ENCODE measurements at regions not wholly inside any gene's neighbourhood (a gene's known extent, or its start where the extent isn't known, plus 50 kb on each side); places are given as distances from the start of the nearest gene placed in this dataset.

DNA sequence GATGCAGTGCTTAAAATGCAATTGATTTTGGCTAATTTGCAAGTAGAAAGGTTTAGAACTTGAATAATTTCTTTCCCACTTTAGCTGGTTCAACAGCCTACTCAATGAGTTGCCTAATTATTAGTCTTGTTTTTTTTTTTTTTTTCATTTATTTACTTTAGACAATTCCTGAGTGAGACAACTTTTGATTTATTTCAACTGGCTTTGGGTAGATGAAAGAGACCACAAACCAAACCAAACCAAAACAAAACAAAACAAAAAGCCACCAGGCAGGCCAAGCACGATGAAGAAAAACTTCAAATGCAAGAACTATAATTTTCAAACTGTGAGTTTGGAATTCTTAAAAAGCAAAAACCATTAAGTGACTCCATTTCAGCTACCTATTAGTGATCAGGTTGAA, 469.9 kb downstream of the GBE1 start:
- DNase-seq (ENCODE audit: low read depth in 4 of 4, low spot score in 3 of 4), result no peak

DNA sequence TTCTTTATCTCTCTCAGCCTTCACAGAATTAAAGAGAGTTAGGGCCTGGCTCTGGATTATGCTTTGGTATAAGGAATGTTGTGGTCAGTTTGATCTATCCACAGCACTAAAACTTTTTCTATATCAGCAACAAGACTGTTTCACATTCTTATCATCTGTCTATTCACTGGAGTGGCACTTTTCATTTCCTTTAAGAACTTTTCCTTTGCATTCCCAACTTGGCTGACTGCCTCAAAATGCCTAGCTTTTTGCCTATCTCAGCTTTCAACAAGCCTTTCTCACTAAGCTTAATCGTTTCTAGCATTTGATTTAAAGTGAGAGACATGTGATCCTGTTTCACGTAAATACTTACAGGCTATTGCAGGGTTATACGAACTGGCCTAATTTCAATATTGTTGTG, 471.8 kb downstream of the GBE1 start:
- DNase-seq (ENCODE audit: low read depth in 4 of 4, low spot score in 3 of 4), result no peak

DNA sequence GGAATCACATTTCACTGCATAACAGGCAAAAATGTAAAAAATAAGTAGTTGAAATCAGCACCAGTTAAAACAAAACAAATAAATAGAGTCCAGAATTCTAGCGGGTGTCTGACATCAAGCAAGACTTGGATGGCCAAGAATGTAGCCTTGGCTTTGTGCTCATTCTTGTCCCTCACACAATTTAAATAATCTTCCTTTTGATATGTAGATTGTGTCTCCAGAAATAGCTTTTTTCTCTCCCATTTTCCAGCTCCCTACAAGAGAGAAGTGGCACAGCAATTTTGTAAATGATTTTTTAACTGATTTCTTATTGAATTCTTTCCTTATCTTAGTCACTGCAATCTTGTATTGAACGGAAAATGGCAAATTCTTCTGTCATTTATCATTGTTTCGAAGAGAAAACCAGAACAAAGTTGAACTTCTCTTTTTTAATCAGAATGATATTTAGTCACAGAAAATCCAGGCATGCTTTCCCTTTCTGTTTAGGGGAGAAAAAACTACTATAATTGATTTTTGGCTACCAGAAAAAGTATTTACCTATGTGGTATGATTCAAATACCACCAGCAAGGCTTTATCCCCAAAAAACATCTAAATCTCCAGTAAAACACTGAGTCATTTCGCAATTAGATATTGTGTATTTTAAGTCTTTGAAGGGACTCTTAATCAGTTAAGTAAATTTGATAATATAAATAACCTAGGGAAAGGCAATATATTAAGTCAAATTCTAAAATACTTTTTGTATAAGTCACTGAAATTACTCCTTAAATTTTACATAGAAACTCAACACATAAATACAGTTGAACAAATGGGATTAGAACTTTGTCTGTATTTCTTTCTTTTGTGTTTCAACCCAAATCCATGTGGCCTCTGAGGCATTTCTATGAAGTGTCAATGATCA, 481.7 kb downstream of the GBE1 start:
- no peak for DNase-seq (ENCODE audit: low read depth in 4 of 4, low spot score in 3 of 4)

DNA sequence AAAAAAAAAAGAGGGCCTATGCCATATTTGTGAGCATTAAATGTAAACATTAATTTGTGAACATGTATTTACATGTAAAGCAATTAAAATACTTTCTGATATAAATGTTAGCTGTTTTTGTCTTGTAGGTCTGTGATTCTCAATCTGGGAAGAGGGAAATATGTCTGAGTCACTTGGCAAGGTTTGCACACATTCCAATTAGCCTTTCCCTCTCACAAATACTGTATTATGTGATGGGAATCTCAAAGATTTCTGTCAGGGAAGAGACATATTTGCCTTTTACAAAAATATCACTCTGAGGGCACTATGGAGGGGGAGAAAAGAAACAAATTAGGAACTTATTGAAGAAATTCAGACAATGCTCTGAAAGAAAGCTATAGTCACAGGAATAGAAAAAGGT, 483.6 kb downstream of the GBE1 start:
- DNase-seq (ENCODE audit: low read depth in 4 of 4, low spot score in 3 of 4), result no peak

DNA sequence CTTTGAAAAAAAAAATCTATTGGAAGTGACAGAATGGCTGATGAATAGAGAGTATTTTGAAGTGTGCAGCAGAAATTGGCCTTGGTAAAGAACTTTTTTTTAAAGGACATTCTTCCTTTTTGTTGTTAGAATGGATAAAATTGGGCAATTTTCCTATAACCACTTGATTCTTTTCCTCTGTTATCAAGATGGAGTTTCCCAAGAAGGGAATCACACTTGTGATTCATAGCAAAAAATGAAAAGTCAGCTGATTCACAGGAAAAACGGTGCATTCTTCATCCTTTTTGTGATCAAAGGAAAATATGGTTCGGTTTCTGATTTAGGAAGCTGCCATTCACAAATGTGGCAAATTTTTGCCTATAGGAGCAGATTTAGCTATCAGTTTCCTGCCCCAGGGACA, 486.8 kb downstream of the GBE1 start:
- no peak for DNase-seq (ENCODE audit: low read depth in 4 of 4, low spot score in 3 of 4)

DNA sequence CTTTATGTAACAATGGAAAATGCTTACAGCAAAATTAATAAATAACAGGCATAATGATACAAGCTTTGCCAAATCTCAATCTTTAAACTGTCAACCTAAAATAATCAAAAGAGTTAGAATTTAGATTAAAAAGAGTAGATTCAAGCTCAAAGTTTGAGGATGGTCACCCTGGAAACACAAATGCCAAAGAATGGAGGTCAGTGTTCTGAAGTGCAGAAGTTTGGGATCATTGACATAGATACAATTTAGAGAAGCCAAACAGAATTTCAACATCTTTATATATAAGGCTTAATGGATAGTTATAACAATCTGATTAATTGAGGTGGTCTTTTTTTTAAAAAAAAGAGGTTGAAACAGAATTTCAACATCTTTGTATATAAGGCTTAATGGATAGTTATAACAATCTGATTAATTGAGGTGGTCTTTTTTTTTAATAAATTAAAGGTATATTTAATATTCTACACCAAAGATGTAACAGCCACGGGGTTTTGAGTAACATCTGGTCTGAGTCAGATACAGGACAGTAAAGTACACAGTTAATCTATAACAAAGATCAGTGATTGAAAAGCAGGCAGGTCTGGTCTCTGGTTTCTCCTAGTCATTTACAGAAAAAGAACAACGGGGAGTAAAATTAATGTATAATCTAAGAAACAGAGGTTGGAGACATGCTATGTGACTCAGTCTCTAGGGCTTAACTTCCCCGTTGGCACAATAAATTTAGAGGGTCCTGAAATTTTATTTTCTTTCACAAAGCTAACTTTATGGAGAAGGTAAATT, 490.7 kb downstream of the GBE1 start:
- no peak for DNase-seq (ENCODE audit: low read depth in 4 of 4, low spot score in 3 of 4)

DNA sequence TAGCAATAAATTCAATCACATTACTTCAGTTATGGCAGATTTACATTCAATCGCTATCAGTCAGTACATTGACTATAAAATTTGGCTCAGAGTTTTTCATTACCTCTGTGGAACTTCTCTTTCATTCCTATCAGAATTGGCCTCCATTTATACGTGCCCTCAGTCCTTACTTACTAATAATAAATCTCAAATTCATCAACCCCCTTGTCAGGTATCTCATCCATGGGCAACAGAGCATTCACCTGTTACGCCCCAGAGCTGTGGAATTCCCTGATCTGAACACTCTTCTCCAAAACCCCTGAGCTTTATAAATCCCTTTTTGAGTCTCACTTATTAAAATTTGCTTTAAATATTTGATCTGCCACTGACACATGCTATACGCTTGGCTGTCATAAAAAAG, 492.9 kb downstream of the GBE1 start:
- no peak for DNase-seq (ENCODE audit: low read depth in 4 of 4, low spot score in 3 of 4)

DNA sequence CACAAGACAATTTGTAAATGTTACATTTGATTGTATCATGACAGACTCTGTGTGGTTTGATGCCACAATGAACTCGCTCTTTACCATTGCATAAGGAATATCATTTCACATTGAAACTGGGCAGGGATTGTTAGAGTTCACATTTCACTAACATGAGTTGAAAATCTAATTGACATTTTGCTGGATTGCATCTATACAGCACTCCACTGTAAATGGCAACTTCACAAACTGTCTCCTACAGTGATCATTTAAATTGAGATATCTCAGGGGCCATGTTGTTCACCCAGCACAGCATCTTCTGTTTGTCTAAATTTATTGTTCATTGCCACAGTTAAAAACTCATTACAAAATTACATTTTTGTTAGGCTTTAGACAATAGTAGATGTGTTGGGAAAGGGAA, 499.4 kb downstream of the GBE1 start:
- DNase-seq (ENCODE audit: low read depth in 4 of 4, low spot score in 3 of 4), result no peak

DNA sequence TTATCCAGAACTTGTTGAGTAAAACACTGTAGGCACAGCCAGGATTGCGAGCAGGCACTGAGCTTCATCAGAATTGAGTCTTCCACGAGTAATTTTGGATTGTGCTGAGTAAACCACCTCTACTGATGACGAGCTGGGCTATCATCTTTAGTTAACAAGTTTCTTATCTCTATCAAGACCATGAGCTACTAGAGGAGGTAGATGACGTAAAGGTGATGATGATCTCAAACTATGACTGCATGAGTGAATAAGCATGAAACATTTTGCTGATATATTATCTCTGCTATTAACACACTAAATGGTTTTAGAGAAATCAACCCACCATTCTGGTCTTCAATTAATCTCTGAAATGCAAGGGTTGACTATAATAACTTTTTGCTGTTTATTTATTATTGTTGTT, 506.0 kb downstream of the GBE1 start:
- DNase-seq (ENCODE audit: low read depth in 4 of 4, low spot score in 3 of 4), result no peak

DNA sequence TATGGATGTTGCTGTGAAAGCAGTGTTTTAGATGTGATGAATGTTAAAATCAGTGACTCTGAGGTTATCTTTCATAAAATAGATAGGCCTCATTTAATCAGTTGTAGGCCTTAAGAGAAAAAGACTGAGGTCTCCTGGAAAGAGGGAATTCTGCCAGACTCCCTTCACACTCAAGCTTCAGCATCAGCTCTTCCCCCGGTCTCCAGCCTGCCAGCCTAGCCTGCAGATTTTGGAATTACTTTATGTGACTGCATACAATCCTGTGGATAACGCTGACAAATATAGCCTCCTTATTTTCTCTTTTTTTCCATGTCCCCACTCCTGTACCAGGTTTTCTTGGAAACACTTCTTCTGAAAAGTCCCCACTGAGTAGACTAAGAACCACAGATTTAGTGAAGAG, 510.3 kb downstream of the GBE1 start:
- DNase-seq (ENCODE audit: low read depth in 4 of 4, low spot score in 3 of 4), result no peak

DNA sequence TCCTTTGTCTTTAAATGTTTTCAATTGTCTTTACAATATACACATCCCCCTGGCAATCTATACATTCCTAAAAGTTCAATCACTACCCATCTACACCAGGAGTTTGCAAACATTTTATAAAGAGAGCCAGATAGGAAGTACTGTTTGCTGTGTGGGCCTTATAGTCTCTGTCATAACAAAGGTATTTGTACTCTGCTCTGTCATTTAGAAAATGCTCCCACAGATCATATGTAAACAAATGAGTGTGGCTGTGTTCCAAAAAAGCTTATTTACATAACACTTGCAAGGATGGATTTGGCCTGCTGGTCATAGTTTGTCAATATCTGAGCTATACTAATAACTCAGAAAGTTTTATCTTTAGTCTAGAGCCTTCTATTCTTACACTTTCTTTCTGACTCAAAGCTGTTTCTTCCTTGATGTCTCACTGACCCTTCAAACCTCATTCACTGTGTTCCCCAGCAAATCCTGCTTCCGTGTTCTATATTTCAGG, 511.9 kb downstream of the GBE1 start:
- no peak for DNase-seq (ENCODE audit: low read depth in 4 of 4, low spot score in 3 of 4)

DNA sequence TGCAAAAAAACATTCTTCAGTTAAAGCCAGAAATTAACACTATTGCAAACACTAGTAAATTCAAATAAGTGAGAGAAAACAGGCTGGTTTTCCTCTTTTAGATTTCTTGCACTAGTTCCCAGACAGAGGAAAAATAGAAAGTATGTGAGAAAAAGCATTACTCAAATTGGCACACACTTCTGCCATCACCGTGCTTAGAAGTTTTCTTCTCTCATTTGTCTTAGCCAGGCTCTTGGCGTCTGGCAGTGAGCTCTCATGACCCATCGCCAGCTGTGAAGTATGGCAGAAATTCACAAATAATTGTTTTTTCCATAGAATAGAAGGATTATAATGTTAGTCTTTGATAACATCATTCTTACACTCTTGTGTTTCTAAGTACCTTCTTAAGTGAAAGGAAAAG, 515.9 kb downstream of the GBE1 start:
- no peak for DNase-seq (ENCODE audit: low read depth in 4 of 4, low spot score in 3 of 4)

DNA sequence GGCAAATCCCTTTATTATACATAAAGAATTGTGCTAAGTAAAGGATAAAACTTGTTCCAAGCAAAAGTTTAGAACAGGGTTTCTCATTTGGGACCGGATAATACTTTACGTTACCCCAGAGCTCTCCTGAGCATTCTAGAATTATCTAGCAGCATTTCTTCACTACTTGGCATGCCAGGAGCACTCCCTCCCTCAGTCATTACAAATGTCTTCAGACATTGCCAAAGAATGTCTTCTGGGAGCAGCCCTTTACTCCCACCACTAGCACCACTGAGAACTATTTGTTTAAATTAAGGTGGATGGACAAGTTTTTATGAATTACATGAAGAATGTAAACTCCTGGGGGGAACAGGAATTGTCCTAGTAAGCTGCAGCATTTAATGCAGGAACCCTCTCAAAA, 516.4 kb downstream of the GBE1 start:
- no peak for DNase-seq (ENCODE audit: low read depth in 4 of 4, low spot score in 3 of 4)

DNA sequence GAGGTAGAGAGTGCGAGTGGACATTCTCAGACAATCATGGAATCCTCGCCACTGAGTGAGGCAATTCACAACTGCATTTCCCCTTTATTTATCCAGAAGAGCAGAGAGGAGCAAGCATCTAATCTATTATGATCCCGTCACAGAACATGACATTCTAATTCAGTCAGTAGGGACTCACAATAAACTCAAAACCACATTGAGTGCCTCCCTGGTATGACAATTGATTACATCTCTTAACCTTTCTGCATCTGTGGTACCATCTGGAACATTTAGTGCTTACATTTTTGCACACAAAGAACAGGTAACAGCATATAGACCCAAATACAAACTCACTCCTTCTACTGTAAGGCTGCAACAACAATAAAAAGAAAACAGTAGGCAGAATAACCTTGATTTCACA, 517.2 kb downstream of the GBE1 start:
- DNase-seq (ENCODE audit: low read depth in 4 of 4, low spot score in 3 of 4), result no peak

DNA sequence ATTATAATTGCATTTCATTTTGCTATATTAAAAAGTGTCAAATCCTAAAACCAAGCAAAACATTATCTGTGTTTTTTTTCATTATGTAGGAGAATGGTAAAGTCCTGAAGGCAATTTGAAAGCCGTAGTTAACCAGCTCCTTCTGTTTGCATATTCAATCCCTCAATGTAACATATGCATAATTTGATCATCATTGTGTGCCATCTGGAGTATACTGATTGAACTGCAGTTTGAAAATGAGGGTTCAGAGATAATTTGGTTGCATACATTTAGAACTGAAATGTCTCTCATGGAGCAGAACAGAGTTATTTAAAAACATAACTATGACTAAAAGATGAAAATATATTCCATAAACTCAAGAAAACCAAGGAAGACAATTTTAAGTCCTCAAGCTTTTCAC, 518.6 kb downstream of the GBE1 start:
- no peak for DNase-seq (ENCODE audit: low read depth in 4 of 4, low spot score in 3 of 4)

DNA sequence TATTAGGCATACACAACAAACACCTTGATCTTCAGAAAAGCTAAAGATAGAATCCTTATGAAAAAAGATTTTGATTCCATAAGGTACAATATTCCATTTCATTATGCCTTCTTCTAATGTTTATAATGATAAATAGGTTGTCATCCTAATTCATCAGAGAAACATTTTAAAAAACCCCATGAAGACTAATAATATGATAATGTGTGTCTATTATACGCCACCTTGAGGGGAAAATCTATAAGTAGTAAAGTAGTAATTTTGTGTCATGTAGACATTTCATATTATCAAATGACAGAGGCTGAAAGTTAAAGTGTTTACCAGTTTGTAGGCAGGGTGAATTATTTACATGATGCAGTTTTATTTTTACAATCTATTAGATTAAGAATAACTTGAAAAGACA, 524.3 kb downstream of the GBE1 start:
- no peak for DNase-seq (ENCODE audit: low read depth in 4 of 4, low spot score in 3 of 4)

DNA sequence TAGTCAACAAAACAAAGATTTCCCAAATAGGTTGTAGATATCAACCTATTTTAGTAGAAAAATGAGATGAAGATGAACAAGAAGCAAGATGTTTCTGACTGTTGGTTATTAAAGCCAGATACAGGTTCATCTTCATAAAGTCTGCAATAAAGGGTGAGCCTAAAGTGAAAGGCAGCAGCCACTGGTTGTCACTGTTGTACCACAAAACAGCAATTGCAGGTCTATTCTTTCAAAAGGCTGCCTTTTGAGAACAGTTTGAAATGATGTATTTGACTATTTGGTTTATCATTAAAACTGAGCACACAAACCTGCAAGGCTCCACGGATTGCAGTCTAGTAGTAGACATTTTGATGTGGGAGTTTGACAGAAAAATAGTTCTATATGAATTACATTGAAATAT, 543.4 kb downstream of the GBE1 start:
- DNase-seq (ENCODE audit: low read depth in 4 of 4, low spot score in 3 of 4), result peak in 1 of 4 donors; percentile 7

DNA sequence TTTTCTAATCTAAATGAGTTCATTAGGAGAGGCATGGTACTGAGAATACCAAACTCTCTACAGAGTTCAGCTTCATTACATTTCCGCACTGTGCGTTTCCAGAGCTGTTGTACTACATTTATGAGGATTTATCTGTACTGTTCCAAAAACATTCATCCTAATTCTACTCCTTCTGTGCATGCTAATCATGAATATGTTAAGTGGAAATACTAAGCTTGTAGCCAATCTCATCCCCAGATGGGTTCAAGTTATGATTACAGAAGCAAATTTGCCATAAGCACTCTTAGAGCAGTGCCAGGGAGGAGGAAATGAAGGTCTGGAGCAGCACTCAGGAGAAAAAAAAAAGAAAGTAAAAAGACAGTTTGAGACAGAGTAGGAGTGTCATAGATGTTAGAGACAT, 544.3 kb downstream of the GBE1 start:
- DNase-seq (ENCODE audit: low read depth in 4 of 4, low spot score in 3 of 4), result no peak

DNA sequence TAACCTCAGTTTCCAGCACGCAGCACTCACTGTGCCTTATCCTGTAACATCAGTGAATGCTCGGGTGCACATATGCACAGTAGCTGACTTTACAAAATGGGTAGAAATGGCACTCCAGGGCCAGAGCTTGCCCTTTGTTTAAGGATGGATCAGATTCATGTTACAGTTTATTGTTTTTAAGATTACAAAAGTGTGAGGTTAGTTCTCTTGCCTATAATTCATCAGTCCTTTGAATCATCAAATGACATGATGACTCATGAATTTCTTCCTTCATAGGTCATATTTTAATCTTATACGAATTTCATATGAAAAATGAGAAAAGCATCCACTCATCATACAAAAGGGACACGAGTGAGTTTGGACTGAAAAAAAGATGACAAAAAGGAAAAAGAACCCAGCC, 545.3 kb downstream of the GBE1 start:
- DNase-seq (ENCODE audit: low read depth in 4 of 4, low spot score in 3 of 4), result no peak

DNA sequence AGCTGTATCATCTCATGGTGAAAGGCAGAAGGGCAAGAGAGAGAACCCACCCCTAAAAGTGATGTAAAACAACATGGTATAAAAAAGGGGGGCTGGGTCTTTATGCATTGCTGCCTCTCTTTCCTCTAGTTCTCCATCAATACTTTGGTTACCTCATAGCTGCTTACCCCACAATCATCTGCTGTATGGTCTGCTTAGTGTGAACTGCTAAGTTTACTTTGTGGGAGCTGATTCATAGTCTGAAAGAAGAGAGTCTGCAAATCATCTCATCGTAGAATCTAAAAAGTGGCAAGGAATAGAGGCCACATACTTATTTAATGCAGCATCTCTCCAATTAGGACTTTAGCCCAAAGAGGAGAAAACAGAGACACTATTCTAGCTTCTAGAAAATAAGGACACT, 546.8 kb downstream of the GBE1 start:
- no peak for DNase-seq (ENCODE audit: low read depth in 4 of 4, low spot score in 3 of 4)

DNA sequence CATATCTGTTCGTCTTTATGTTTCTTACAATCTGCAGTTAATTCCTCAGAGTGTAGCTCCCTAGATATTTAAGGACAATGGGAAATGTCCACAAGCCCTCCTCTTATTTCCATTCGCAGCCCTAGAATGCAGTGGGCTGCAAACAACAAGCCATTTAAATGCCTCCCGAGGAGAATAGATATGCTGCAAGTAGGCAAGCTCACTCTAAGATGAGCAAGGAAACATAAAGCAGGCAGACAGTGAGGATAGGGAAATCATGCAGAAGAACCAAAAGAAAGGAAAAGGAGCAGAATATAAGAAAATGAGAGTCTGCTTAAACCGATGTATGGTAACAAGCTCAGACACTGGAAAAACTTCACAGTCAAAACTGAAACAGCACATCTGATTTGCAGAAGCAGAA, 561.9 kb downstream of the GBE1 start:
- DNase-seq (ENCODE audit: low read depth in 4 of 4, low spot score in 3 of 4), result no peak

DNA sequence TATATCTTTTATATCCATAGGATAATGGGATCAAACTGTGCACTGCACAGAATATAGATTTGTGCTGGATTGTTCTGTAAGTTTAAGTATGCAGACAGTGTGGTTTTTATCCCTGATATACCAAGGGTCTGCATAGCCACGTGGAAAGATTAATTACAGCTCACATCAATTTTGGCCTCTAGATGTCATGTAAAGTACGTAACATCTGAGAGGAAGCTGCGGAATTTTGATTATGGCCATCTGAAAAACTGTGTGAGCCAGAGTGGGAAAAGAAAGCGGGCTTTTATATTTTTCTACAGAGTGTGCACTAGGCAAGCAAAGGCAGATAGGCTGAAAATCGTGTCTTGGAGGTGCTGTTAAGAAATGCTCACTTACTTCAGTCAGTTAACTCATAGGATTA, 562.7 kb downstream of the GBE1 start:
- no peak for DNase-seq (ENCODE audit: low read depth in 4 of 4, low spot score in 3 of 4)

All from right renal pelvis (tissue), 4 donors.